ENCODE measurements at regions not wholly inside any gene's neighbourhood (a gene's known extent, or its start where the extent isn't known, plus 50 kb on each side); places are given as distances from the start of the nearest gene placed in this dataset.

GRCh38 chr5:35464757-35465156, 152.9 kb upstream of the SPEF2 start:
- TF ChIP-seq, protein P1, sequence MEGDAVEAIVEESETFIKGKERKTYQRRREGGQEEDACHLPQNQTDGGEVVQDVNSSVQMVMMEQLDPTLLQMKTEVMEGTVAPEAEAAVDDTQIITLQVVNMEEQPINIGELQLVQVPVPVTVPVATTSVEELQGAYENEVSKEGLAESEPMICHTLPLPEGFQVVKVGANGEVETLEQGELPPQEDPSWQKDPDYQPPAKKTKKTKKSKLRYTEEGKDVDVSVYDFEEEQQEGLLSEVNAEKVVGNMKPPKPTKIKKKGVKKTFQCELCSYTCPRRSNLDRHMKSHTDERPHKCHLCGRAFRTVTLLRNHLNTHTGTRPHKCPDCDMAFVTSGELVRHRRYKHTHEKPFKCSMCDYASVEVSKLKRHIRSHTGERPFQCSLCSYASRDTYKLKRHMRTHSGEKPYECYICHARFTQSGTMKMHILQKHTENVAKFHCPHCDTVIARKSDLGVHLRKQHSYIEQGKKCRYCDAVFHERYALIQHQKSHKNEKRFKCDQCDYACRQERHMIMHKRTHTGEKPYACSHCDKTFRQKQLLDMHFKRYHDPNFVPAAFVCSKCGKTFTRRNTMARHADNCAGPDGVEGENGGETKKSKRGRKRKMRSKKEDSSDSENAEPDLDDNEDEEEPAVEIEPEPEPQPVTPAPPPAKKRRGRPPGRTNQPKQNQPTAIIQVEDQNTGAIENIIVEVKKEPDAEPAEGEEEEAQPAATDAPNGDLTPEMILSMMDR (IDR thresholded peaks at IDR 0.05): no peak
- TF ChIP-seq POLR2A (IDR thresholded peaks at IDR 0.05): no peak
